ENCODE measurements at regions not wholly inside any gene's neighbourhood (a gene's known extent, or its start where the extent isn't known, plus 50 kb on each side); places are given as distances from the start of the nearest gene placed in this dataset.

DNA sequence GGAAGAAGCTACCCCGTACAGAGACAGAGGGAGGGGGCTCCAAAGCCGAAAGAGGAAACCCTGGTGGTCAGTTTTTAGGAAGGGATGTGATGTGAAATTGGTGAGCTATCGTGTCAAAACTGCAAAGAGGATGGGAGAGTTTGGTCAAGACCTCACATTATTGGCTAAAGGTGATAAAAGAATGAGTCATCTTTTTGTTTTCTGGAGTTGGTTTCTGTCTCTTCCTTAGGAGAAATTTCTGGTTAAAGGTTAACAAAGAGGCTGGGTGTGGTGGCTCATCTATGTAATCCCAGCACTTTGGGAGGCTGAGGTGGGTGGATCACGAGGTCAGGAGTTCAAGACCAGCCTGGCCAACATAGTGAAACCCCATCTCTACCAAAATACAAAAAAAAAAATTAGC is 217.8 kb upstream of the CBLB start:
- no peaks in the 10 kb centered on the region for H3K4me1 Mint-ChIP-seq (ENCODE audit: low read depth, unreplicated experiment)

DNA sequence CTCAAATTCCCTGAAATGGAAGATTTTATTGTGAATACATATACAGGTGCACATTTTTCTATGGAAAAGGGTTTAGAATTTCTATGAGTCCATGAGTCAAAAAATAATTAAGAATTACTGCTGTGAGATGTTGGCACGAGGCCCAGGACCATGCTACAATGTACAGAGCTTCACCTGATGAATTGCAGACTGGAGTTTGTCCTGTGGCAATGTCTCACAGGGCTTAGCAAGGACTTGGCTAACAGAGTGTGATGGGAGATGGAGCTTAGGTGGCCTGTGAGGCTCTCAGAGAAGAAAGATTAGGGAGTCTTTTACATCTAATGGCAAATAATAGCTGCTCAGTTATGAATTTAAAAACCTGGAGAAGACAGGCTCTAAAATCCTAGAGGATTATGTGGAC is 219.5 kb upstream of the CBLB start:
- no peaks in the 10 kb centered on the region for H3K4me1 Mint-ChIP-seq (ENCODE audit: low read depth, unreplicated experiment)
- H3K27ac Mint-ChIP-seq (ENCODE audit: unreplicated experiment), result no peak overlapping the region
- H3K36me3 Mint-ChIP-seq (ENCODE audit: unreplicated experiment), result no peaks in the 10 kb centered on the region

More for the DNA sequence above, 217.8 kb upstream of the CBLB start:
- DNase-seq, result no peak
- Mint-ChIP-seq H3K36me3 (ENCODE audit: unreplicated experiment) (no peaks in the 10 kb centered on the region), H3K9me3 (ENCODE audit: unreplicated experiment) (no peaks in the 10 kb centered on the region), H3K27me3 (ENCODE audit: unreplicated experiment) (no peaks in the 10 kb centered on the region), H3K27ac (ENCODE audit: unreplicated experiment) (no peak overlapping the region), H3K4me3 (ENCODE audit: unreplicated experiment) (no peak overlapping the region)
- TF ChIP-seq, protein P1, sequence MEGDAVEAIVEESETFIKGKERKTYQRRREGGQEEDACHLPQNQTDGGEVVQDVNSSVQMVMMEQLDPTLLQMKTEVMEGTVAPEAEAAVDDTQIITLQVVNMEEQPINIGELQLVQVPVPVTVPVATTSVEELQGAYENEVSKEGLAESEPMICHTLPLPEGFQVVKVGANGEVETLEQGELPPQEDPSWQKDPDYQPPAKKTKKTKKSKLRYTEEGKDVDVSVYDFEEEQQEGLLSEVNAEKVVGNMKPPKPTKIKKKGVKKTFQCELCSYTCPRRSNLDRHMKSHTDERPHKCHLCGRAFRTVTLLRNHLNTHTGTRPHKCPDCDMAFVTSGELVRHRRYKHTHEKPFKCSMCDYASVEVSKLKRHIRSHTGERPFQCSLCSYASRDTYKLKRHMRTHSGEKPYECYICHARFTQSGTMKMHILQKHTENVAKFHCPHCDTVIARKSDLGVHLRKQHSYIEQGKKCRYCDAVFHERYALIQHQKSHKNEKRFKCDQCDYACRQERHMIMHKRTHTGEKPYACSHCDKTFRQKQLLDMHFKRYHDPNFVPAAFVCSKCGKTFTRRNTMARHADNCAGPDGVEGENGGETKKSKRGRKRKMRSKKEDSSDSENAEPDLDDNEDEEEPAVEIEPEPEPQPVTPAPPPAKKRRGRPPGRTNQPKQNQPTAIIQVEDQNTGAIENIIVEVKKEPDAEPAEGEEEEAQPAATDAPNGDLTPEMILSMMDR (IDR thresholded peaks at IDR 0.05; ENCODE audit: partially characterized antibody, unreplicated experiment), result no peak

DNA sequence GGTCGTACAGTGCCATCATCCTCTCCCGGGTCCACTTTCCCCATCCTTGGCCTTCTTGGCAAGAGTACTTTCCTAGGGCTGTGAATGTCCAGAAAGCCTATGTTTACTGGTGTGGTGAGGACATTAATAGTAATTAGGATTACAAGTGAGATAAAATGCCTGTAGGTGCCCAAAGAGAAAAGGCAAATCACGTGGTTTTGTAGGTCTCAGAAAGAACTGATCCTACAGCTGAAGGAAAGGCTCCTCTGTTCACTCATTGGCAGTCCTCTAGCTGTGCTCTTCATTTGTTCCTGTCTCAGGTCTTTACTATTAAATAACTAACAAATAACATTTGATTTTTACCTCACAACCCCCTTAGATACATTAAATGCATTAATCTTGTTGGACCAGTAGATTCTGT is 220.1 kb upstream of the CBLB start:
- Mint-ChIP-seq H3K4me3 (ENCODE audit: unreplicated experiment) (no peak overlapping the region), H3K27ac (ENCODE audit: unreplicated experiment) (no peak overlapping the region), H3K4me1 (ENCODE audit: low read depth, unreplicated experiment) (no peaks in the 10 kb centered on the region), H3K36me3 (ENCODE audit: unreplicated experiment) (no peaks in the 10 kb centered on the region), H3K9me3 (ENCODE audit: unreplicated experiment) (no peaks in the 10 kb centered on the region), H3K27me3 (ENCODE audit: unreplicated experiment) (no peaks in the 10 kb centered on the region)
- TF ChIP-seq, protein P1 (IDR thresholded peaks at IDR 0.05; ENCODE audit: partially characterized antibody, unreplicated experiment), result no peak
- no peak for DNase-seq

More for the DNA sequence above, 219.5 kb upstream of the CBLB start:
- Mint-ChIP-seq H3K27me3 (ENCODE audit: unreplicated experiment) (no peaks in the 10 kb centered on the region), H3K9me3 (ENCODE audit: unreplicated experiment) (no peaks in the 10 kb centered on the region), H3K4me3 (ENCODE audit: unreplicated experiment) (no peak overlapping the region)
- TF ChIP-seq, protein P1 (IDR thresholded peaks at IDR 0.05; ENCODE audit: partially characterized antibody, unreplicated experiment), result no peak
- no peak for DNase-seq

DNA sequence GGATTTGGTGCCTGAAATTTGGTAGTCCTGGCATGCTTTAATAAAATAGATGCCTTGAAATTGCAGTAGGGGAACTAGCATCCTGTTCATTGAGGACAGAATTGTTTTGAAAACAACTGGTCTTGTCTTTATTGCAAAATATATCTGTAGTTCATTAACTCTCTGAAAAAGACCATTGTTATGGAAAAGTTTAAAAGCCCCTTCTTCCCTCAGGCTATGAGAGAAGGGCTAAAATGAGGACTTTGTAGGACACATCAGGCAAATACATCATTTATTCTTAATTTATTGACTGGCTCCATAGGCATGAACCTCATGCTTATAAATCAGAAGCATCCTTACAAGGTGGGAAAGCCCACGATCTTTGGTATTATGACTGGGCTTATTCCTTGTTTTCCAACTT is 221.0 kb upstream of the CBLB start:
- Mint-ChIP-seq H3K4me1 (ENCODE audit: low read depth, unreplicated experiment) (no peaks in the 10 kb centered on the region), H3K36me3 (ENCODE audit: unreplicated experiment) (no peaks in the 10 kb centered on the region), H3K27me3 (ENCODE audit: unreplicated experiment) (no peaks in the 10 kb centered on the region), H3K9me3 (ENCODE audit: unreplicated experiment) (no peaks in the 10 kb centered on the region), H3K4me3 (ENCODE audit: unreplicated experiment) (no peak overlapping the region), H3K27ac (ENCODE audit: unreplicated experiment) (no peak overlapping the region)
- DNase-seq, result no peak
- TF ChIP-seq, protein P1 (IDR thresholded peaks at IDR 0.05; ENCODE audit: partially characterized antibody, unreplicated experiment), result no peak

DNA sequence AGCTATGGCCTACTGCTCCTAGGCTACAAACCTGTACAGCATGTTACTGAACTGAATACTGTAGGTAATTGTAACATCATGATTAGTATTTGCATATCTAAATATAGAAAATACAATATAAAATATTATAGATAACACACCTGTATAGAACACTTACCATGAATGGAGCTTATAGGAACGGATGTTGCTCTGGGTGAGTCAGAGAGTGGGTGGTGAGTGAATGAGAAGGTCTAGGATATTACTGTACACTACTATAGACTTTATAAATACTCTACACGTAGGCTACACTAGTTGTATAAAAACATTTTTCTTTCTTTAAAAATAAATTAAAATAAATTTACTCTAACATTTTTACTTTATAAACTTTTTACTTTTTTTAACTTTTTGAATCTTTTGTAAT is 224.0 kb upstream of the CBLB start:
- TF ChIP-seq, protein P1 (IDR thresholded peaks at IDR 0.05; ENCODE audit: partially characterized antibody, unreplicated experiment), result no peak
- no peak overlapping the region for H3K27ac Mint-ChIP-seq (ENCODE audit: unreplicated experiment)

More for the DNA sequence above, 224.0 kb upstream of the CBLB start:
- no peaks in the 10 kb centered on the region for H3K4me1 Mint-ChIP-seq (ENCODE audit: low read depth, unreplicated experiment)
- peaks cover 6% of the 10 kb centered on the region for H3K36me3 Mint-ChIP-seq (ENCODE audit: unreplicated experiment)
- H3K4me3 Mint-ChIP-seq (ENCODE audit: unreplicated experiment), result no peak overlapping the region
- H3K9me3 Mint-ChIP-seq (ENCODE audit: unreplicated experiment), result no peaks in the 10 kb centered on the region
- DNase-seq, result no peak
- H3K27me3 Mint-ChIP-seq (ENCODE audit: unreplicated experiment), result no peaks in the 10 kb centered on the region

All from glutamatergic neuron (in vitro differentiated cells).